Erythroblast (primary cell): ENCODE measurements at regions not wholly inside any gene's neighbourhood (a gene's known extent, or its start where the extent isn't known, plus 50 kb on each side); places are given as distances from the start of the nearest gene placed in this dataset.

ENCODE experiments used
- GATA1 ChIP-seq: IDR thresholded peaks from 2 replicates; pipeline ENCODE4 v1.6.1; 2011; ENCODE audit warnings: low read depth, mild to moderate bottlenecking, control low read depth, low read length, moderate library complexity
- POLR2A ChIP-seq: IDR thresholded peaks from 2 replicates; pipeline ENCODE4 v1.6.1; 2011; ENCODE audit warnings: mild to moderate bottlenecking, low read length

DNA sequence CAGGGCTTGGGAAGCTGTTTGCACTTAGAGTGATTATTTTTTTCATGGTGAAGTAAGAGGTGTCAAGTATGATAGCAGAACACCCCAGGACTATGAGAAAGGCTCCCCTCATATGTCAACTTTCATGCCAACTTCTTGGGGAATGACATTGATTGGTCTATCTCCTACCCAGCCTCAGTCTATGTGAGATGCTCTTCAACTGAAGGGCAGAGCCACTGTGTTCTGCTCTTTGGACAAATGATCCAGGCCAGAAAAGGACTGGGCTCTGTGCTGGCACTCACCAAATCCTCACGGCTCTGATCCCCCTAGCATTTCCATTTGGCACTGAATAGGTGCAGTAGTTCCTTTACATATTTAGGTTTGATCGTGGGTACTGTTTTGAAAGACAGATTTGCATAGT lies 151.1 kb downstream of the DMRT2 start:
- no peak for TF ChIP-seq POLR2A
- TF ChIP-seq GATA1, result no peak
